RWPE2 (cell line): ENCODE measurements at regions not wholly inside any gene's neighbourhood (a gene's known extent, or its start where the extent isn't known, plus 50 kb on each side); places are given as distances from the start of the nearest gene placed in this dataset.

Experiments
- ATAC-seq: fragments of 200-7000 bp; cut with Tn5 transposase; 3 replicates; pipeline ENCODE4 v1.9.1; 2021; ENCODE audit warnings: low read depth
- DNase-seq: peaks from one replicate; pipeline ENCODE4 v3.0.0-alpha.2; 2020; ENCODE audit warnings: low spot score
- H3K27ac ChIP-seq: fragments of 450-650 bp; 2 replicates; pipeline ENCODE4 v1.5.1; 2017; ENCODE audit warnings: mild to moderate bottlenecking; ENCODE audit not compliant: poor library complexity, severe bottlenecking
- H3K27me3 ChIP-seq: fragments of 250-450 bp; sonication (Bioruptor Pico); 2 replicates; pipeline ENCODE4 v1.5.1; 2021; ENCODE audit warnings: mild to moderate bottlenecking, moderate library complexity; ENCODE audit not compliant: insufficient read depth, poor library complexity, severe bottlenecking
- H3K36me3 ChIP-seq: fragments of 250-450 bp; sonication (Bioruptor Pico); 2 replicates; pipeline ENCODE4 v1.5.1; 2020; ENCODE audit warnings: low read depth, mild to moderate bottlenecking, moderate library complexity
- H3K4me1 ChIP-seq: fragments of 250-450 bp; sonication (Bioruptor Pico); 2 replicates; pipeline ENCODE4 v1.5.1; 2021; ENCODE audit warnings: mild to moderate bottlenecking, moderate library complexity; ENCODE audit not compliant: insufficient read depth, poor library complexity, severe bottlenecking
- H3K4me3 ChIP-seq: fragments of 250-450 bp; sonication (Bioruptor Pico); 2 replicates; pipeline ENCODE4 v1.5.1; 2021; ENCODE audit warnings: mild to moderate bottlenecking, moderate library complexity; ENCODE audit not compliant: severe bottlenecking
- H3K9me3 ChIP-seq: fragments of 250-450 bp; sonication (Bioruptor Pico); 2 replicates; pipeline ENCODE4 v1.5.1; 2021; ENCODE audit warnings: mild to moderate bottlenecking, moderate library complexity; ENCODE audit not compliant: severe bottlenecking
- TF ChIP-seq, protein P1 (sequence below): fragments of 450-650 bp; IDR thresholded peaks from one replicate; pipeline ENCODE4 v1.5.1; 2017; ENCODE audit warnings: mild to moderate bottlenecking, moderate library complexity; ENCODE audit not compliant: poor library complexity, severe bottlenecking

DNA sequence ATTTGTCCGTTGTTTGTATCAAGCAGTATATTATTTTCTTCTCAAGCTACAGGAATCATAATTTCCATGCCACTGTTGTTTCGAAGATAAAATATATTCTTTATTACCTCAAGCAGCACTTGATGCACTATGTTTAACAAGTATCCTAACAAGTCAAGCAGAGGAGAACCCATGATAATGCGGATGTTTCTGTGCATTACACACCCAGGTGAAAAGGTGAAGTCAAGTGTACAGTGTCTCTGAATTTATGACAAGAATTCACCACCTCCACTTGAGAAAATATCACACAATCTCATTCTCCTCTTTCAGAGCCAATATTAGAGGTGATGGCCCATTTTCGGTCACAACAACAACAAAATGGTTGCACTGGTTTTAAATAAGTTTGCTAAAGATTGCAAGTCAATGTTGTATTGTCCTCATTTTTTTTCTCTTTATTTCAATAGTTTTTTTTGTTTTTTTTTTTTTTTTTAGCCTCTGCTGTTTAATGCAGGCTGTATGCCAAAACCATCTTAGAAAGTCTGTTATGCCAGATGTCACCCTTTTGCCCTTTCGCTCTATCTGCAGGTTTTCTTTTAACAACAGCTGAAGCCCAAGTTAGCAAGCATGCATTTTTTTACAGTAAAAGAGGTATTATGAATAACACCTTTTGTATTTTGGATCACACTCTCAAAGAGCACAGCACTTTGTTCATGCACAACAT is 568.7 kb upstream of the LRRN3 start:
- Histone ChIP-seq H3K27ac (no peak overlapping the region), H3K4me1 (no peaks in the 10 kb centered on the region), H3K36me3 (no peaks in the 10 kb centered on the region), H3K4me3 (no peak overlapping the region), H3K9me3 (no peaks in the 10 kb centered on the region), H3K27me3 (no peaks in the 10 kb centered on the region)
- ATAC-seq (no peak), DNase-seq (no peak)
- TF ChIP-seq, protein P1, sequence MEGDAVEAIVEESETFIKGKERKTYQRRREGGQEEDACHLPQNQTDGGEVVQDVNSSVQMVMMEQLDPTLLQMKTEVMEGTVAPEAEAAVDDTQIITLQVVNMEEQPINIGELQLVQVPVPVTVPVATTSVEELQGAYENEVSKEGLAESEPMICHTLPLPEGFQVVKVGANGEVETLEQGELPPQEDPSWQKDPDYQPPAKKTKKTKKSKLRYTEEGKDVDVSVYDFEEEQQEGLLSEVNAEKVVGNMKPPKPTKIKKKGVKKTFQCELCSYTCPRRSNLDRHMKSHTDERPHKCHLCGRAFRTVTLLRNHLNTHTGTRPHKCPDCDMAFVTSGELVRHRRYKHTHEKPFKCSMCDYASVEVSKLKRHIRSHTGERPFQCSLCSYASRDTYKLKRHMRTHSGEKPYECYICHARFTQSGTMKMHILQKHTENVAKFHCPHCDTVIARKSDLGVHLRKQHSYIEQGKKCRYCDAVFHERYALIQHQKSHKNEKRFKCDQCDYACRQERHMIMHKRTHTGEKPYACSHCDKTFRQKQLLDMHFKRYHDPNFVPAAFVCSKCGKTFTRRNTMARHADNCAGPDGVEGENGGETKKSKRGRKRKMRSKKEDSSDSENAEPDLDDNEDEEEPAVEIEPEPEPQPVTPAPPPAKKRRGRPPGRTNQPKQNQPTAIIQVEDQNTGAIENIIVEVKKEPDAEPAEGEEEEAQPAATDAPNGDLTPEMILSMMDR: no peak

DNA sequence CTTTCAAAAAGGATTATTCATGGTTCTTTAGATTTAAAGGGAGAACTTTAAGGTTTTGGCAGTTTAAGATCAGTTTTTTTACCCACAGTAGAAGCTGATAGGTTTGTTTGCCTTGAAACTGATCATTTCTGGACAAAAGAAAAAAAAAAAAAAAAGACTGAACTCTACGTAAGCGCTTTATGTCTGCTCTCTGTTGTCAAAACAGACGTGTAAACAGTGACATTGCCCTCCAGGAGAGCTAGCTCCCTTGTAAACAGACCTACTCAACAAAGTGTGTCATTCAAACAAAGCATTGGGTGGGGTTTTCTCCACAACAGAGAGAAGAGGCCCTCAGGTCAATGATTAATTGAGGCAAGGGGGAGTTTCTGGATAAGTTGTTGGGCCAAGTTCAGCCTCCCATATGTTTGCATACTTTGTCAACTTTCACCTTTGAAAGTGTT is 568.1 kb upstream of the LRRN3 start:
- ATAC-seq (no peak), DNase-seq (no peak)
- Histone ChIP-seq H3K9me3 (no peaks in the 10 kb centered on the region), H3K4me1 (no peaks in the 10 kb centered on the region), H3K27ac (no peak overlapping the region), H3K27me3 (no peaks in the 10 kb centered on the region), H3K4me3 (no peak overlapping the region), H3K36me3 (no peaks in the 10 kb centered on the region)
- TF ChIP-seq, protein P1: no peak

DNA sequence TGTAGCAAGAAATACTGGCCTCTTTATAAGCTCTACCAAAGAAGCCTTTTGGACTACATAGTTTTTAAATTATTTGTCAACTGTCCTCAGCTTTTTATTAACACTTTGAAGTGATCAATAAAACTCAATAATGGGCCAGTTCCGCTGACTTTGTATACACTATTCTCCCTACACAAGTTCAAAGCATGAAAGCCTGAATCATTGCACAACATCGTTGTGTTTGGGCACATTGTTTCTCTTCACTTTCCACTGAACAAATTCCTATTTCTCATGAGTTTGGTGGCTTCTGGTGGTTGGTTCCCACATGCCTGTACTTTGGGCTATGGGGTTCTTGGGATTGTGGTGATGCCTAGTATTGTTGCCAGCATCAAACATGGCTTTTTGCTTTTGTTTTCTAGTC is 561.8 kb upstream of the LRRN3 start:
- TF ChIP-seq, protein P1: no peak
- no peaks in the 10 kb centered on the region for H3K9me3 ChIP-seq
- no peaks in the 10 kb centered on the region for H3K27me3 ChIP-seq
- DNase-seq (no peak), ATAC-seq (no peak)
- H3K27ac ChIP-seq: no peak overlapping the region
- no peaks in the 10 kb centered on the region for H3K36me3 ChIP-seq
- H3K4me1 ChIP-seq: peaks cover 13% of the 10 kb centered on the region
- no peak overlapping the region for H3K4me3 ChIP-seq

DNA sequence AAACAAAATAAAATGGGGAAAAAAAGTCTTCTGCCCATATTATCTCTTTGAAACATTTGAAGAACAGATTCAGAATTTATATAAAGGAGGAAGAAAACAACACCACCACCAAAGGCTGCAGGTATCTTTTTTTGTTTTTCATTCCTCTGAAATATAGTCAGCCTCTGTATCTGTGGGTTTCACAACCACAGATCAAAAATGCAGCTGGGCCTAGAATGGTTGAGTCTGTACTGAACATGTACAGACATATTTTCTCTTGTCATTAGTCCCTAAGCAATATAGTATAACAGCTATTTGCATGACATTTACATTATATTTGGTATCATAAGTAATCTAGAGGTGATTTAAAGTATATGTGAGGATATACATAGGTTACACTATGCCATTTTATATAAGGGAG is 559.7 kb upstream of the LRRN3 start:
- Histone ChIP-seq H3K27ac (no peak overlapping the region), H3K4me1 (peaks cover 25% of the 10 kb centered on the region), H3K9me3 (no peaks in the 10 kb centered on the region), H3K4me3 (no peak overlapping the region), H3K27me3 (no peaks in the 10 kb centered on the region), H3K36me3 (no peaks in the 10 kb centered on the region)
- TF ChIP-seq, protein P1: no peak
- ATAC-seq: peak; percentile 34; the same call in 1 of the 3 replicates
- no peak for DNase-seq

DNA sequence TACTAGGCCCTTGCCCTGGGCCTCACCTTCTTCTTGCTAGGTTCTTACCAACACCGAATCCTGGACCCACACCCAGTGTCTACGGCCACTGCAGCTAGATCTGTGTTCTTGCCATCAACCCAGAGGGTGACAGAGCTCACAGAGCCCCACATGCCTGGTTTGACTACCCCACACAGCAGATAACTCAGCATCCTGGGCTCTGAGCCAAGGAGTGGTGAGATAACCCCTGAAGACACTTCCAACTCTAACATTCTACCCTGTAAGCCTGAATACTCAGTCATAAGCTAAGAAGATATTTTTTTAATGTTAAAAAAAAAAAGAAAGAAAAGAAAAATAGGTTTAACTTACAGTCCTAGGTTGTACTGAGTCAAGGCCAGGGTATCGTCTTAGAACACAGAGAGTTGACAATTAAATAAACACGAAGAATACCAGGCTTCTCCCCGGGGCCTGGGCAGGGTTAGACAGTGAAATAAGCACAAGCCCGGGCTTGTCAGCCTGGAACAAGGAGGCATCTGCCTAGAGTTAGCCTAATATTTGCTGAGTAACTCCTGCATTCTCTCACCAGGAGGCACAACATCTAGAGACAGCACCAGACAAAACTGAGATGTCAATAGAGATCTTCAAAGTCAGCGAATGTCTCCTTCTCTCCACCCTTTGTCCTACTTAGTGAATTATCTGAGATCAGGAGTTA is 556.5 kb upstream of the LRRN3 start:
- H3K4me3 ChIP-seq: no peak overlapping the region
- H3K9me3 ChIP-seq: no peaks in the 10 kb centered on the region
- H3K27ac ChIP-seq: peak overlapping the region; percentile 76
- H3K27me3 ChIP-seq: no peaks in the 10 kb centered on the region
- H3K36me3 ChIP-seq: no peaks in the 10 kb centered on the region
- DNase-seq (peak; percentile 86), ATAC-seq (peak; percentile 95)
- peaks cover 29% of the 10 kb centered on the region for H3K4me1 ChIP-seq
- TF ChIP-seq, protein P1: peak; percentile 25
